ENCODE measurements at regions not wholly inside any gene's neighbourhood (a gene's known extent, or its start where the extent isn't known, plus 50 kb on each side); places are given as distances from the start of the nearest gene placed in this dataset.

DNA sequence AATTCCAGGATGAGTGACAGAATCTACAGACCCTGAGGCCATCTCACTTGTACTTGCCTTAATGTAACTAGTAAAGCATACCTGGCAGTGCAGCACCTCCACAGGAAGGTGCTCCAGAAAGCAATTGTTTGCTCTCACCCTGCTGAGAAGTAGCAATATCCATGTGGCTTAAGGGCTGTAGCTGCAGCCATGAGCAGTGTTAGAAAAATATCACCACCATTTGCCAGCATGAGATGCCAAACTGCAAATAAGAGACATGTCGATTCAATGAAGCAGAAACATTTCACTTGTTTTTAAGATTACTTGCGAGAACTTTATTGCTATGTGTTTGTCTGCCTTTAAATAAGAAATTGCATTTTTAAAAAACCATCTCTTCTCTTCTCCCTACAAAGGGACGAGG lies 151.5 kb downstream of the PRL start:
- TF ChIP-seq, protein P1, sequence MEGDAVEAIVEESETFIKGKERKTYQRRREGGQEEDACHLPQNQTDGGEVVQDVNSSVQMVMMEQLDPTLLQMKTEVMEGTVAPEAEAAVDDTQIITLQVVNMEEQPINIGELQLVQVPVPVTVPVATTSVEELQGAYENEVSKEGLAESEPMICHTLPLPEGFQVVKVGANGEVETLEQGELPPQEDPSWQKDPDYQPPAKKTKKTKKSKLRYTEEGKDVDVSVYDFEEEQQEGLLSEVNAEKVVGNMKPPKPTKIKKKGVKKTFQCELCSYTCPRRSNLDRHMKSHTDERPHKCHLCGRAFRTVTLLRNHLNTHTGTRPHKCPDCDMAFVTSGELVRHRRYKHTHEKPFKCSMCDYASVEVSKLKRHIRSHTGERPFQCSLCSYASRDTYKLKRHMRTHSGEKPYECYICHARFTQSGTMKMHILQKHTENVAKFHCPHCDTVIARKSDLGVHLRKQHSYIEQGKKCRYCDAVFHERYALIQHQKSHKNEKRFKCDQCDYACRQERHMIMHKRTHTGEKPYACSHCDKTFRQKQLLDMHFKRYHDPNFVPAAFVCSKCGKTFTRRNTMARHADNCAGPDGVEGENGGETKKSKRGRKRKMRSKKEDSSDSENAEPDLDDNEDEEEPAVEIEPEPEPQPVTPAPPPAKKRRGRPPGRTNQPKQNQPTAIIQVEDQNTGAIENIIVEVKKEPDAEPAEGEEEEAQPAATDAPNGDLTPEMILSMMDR (IDR thresholded peaks at IDR 0.05; ENCODE audit: insufficient read depth, low read length, poor library complexity, severe bottlenecking) = no peak
- Histone ChIP-seq H3K4me3 (ENCODE audit: low read depth, low read length) (no peak overlapping the region), H3K27me3 (ENCODE audit: control insufficient read depth, insufficient read depth, low read length) (no peaks in the 10 kb centered on the region), H3K36me3 (ENCODE audit: control insufficient read depth, insufficient read depth, low read length) (no peaks in the 10 kb centered on the region)
- DNase-seq (ENCODE audit: low read depth) = no peak

DNA sequence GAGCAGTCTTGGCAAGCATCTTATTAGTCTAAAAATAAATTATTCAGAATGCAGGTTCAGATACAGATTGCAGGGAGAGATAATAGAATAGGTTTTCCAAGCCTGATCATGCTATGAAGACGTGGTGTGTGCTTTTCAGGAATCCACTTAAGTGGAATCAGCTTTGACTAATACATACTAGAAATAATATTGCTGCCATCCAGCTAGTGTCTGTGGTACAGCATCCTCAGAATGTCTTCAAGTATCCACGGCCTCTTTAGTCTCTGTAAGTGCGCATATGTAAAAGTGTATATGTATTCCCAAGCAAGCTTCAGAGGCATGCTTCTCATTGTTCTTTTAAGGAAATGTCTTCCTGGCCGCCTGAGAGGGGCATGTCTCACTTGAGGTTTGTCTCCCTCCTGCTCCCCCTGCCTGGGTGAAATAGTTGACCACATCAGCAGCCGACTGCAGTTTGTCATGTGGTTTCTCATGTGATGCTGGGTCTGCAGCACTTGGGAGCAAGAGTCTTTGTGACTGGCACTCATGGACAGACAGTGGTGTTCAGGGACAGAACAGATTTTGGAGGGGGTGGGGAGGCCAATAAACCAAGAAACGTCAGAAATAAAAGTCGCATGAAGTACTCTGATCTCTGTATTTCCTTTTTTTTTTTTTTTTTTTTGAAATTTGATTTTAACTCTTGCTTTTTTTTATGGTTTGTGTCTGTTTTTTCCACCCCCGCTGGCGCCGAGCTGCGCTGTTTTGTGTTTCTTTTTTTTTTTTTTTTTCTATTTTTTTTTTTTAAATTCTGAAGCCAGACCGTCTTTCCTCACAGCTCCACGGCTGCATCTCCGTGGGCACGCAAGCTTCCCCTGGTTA lies 150.8 kb downstream of the PRL start:
- peak; percentile 61 for DNase-seq (ENCODE audit: low read depth)
- Histone ChIP-seq H3K36me3 (ENCODE audit: control insufficient read depth, insufficient read depth, low read length) (no peaks in the 10 kb centered on the region), H3K27me3 (ENCODE audit: control insufficient read depth, insufficient read depth, low read length) (no peaks in the 10 kb centered on the region), H3K4me3 (ENCODE audit: low read depth, low read length) (peak overlapping the region; percentile 33)
- TF ChIP-seq, protein P1 (IDR thresholded peaks at IDR 0.05; ENCODE audit: insufficient read depth, low read length, poor library complexity, severe bottlenecking) = peak; percentile 31

- TF ChIP-seq, protein P1 (IDR thresholded peaks at IDR 0.05; ENCODE audit: insufficient read depth, low read length, poor library complexity, severe bottlenecking) = no peak
- DNase-seq (ENCODE audit: low read depth) = no peak
- Histone ChIP-seq H3K27me3 (ENCODE audit: control insufficient read depth, insufficient read depth, low read length) (no peaks in the 10 kb centered on the region), H3K36me3 (ENCODE audit: control insufficient read depth, insufficient read depth, low read length) (no peaks in the 10 kb centered on the region), H3K4me3 (ENCODE audit: low read depth, low read length) (peak overlapping the region; percentile 33)
These were observed 150.2 kb downstream of the PRL start for GRCh38 chr6:22146678-22146930.

- TF ChIP-seq, protein P1 (IDR thresholded peaks at IDR 0.05; ENCODE audit: insufficient read depth, low read length, poor library complexity, severe bottlenecking) = no peak
- DNase-seq (ENCODE audit: low read depth) = no peak
These were observed 149.7 kb downstream of the PRL start for GRCh38 chr6:22146931-22147701.

DNA sequence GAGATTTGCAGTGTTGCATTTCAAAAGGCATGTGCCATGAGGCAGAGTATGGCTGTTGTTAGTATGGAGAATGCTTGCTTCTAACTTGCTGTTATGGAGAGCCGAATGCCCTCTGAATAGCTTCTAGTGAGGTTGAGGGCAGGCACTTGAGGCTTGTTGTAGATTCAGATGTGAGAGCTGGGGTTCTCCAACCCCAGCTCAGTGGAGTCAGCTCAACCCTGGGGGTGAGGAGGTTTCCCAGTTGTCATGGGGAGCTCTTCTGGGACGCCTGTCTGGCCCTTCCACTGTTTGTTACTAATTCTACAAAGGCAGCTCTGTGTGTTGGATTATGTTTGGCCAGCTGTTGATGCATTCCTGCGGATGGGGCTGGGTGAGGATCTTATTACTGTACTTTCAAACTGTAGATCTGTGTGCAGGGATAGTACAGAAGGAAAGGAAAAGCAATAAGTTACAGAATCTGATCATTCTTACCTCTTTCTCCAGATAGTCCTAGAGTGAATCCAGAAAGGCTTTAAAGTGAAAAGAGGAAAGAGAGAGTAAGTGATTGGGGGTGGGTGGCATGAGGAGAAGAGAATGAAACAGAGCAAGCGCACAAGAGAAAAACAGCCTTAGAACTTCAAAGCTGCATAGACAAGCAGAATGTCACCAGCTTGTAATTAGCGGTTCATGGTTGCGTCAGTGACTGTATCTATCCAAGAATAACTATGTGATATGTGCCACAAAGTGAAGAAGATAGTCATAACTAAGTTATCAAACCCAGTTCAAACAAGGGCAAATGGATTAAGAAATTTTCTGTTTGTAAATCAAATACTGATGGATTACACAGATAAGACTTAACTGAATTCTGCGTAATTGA lies 148.7 kb downstream of the PRL start:
- Histone ChIP-seq H3K4me3 (ENCODE audit: low read depth, low read length) (no peak overlapping the region), H3K36me3 (ENCODE audit: control insufficient read depth, insufficient read depth, low read length) (no peaks in the 10 kb centered on the region), H3K27me3 (ENCODE audit: control insufficient read depth, insufficient read depth, low read length) (no peaks in the 10 kb centered on the region)
- DNase-seq (ENCODE audit: low read depth) = peak; percentile 54
- TF ChIP-seq, protein P1 (IDR thresholded peaks at IDR 0.05; ENCODE audit: insufficient read depth, low read length, poor library complexity, severe bottlenecking) = no peak

More at GRCh38 chr6:22146931-22147701, 149.7 kb downstream of the PRL start:
- H3K36me3 ChIP-seq (ENCODE audit: control insufficient read depth, insufficient read depth, low read length) = no peaks in the 10 kb centered on the region
- H3K27me3 ChIP-seq (ENCODE audit: control insufficient read depth, insufficient read depth, low read length) = no peaks in the 10 kb centered on the region
- H3K4me3 ChIP-seq (ENCODE audit: low read depth, low read length) = peak overlapping the region; percentile 33
